Uterus (tissue), 3 donors: ENCODE measurements at regions not wholly inside any gene's neighbourhood (a gene's known extent, or its start where the extent isn't known, plus 50 kb on each side); places are given as distances from the start of the nearest gene placed in this dataset.

Experiments
- DNase-seq, 2 donors: peaks; one replicate each; pipeline ENCODE4 v3.0.0-alpha.2; 2019 to 2020
- H3K27ac ChIP-seq, 2 donors: fragments of 200-600 bp; sonication (generic); 1 replicate in 1 of 2; 2 replicates in 1 of 2; pipeline ENCODE4 v1.5.1; 2016 to 2018
- H3K27me3 ChIP-seq, 2 donors: fragments of 200-600 bp; sonication (generic); one replicate each; pipeline ENCODE4 v1.5.1; 2018 to 2019; ENCODE audit warnings: control low read depth in 1 of 2
- H3K36me3 ChIP-seq, 2 donors: fragments of 200-600 bp; sonication (generic); one replicate each; pipeline ENCODE4 v1.5.1; 2019; ENCODE audit warnings: control low read depth in 1 of 2
- H3K4me1 ChIP-seq, 2 donors: fragments of 200-600 bp; sonication (generic); one replicate each; pipeline ENCODE4 v1.5.1; 2018 to 2019; ENCODE audit warnings: control low read depth in 1 of 2
- H3K4me3 ChIP-seq, 2 donors: fragments of 200-600 bp; sonication (generic); 1 replicate in 1 of 2; 2 replicates in 1 of 2; pipeline ENCODE4 v1.5.1; 2018 to 2019; ENCODE audit warnings: mild to moderate bottlenecking in 1 of 2
- H3K9me3 ChIP-seq, 2 donors: fragments of 200-600 bp; sonication (generic); one replicate each; pipeline ENCODE4 v1.5.1; 2019; ENCODE audit warnings: control low read depth in 1 of 2
- CTCF ChIP-seq, 4 experiments: fragments of 200-600 bp in 2 of 4; fragments of 450-650 bp in 2 of 4; sonication (generic) in 2 of 4; IDR thresholded peaks; one replicate each; pipeline ENCODE4 v1.5.1; 2016 to 2019; ENCODE audit warnings: antibody characterized with exemption in 4 of 4, mild to moderate bottlenecking in 2 of 4, moderate library complexity in 1 of 4
- POLR2A ChIP-seq, 2 donors: fragments of 450-650 bp; IDR thresholded peaks; one replicate each; pipeline ENCODE4 v1.6.1; 2016; ENCODE audit warnings: antibody characterized with exemption in 2 of 2, mild to moderate bottlenecking in 1 of 2, moderate library complexity in 1 of 2
- intact Hi-C: fragments of 100-400 bp; cut with DNase I; formaldehyde crosslinking; loops from one replicate; pipeline ENCODE4 v1.15.1; 2023; ENCODE audit warnings: low total_unique reads
- donor health status: DM: yes; HTN: yes; CAD: no.

- TF ChIP-seq CTCF (IDR thresholded peaks at IDR 0.05) = no peak
- no peak overlapping the region for H3K27ac ChIP-seq
- DNase-seq = no peak
- H3K27me3 ChIP-seq = no peaks in the 10 kb centered on the region
- H3K4me3 ChIP-seq = no peak overlapping the region
- no peaks in the 10 kb centered on the region for H3K36me3 ChIP-seq
- intact Hi-C loops = no loop called here
- H3K9me3 ChIP-seq = no peaks in the 10 kb centered on the region
- no peaks in the 10 kb centered on the region for H3K4me1 ChIP-seq
These were observed 317.5 kb upstream of the TRIB2 start for GRCh38 chr2:12399240-12399639.

GRCh38 chr2:12400543-12400942 is 316.2 kb upstream of the TRIB2 start:
- Histone ChIP-seq H3K36me3 (no peaks in the 10 kb centered on the region), H3K9me3 (no peaks in the 10 kb centered on the region), H3K4me3 (no peak overlapping the region), H3K27me3 (no peaks in the 10 kb centered on the region), H3K4me1 (no peaks in the 10 kb centered on the region), H3K27ac (no peak overlapping the region)
- no peak for DNase-seq
- TF ChIP-seq POLR2A (IDR thresholded peaks at IDR 0.05) (no peak), CTCF (IDR thresholded peaks at IDR 0.05) (no peak)
- intact Hi-C loops = no loop called here

GRCh38 chr2:12402440-12403139 is 314.1 kb upstream of the TRIB2 start:
- Histone ChIP-seq H3K27ac (no peak overlapping the region), H3K4me3 (no peak overlapping the region), H3K4me1 (no peaks in the 10 kb centered on the region), H3K27me3 (no peaks in the 10 kb centered on the region), H3K9me3 (no peaks in the 10 kb centered on the region), H3K36me3 (no peaks in the 10 kb centered on the region)
- intact Hi-C loops = no loop called here
- TF ChIP-seq CTCF (IDR thresholded peaks at IDR 0.05) (no peak), POLR2A (IDR thresholded peaks at IDR 0.05) (no peak)
- no peak for DNase-seq

GRCh38 chr2:12404497-12404896 is 312.2 kb upstream of the TRIB2 start:
- DNase-seq = no peak
- Histone ChIP-seq H3K4me3 (no peak overlapping the region), H3K36me3 (no peaks in the 10 kb centered on the region), H3K9me3 (no peaks in the 10 kb centered on the region), H3K27ac (no peak overlapping the region), H3K4me1 (no peaks in the 10 kb centered on the region), H3K27me3 (no peaks in the 10 kb centered on the region)
- intact Hi-C loops = no loop called here
- TF ChIP-seq CTCF (IDR thresholded peaks at IDR 0.05) = no peak
- TF ChIP-seq POLR2A (IDR thresholded peaks at IDR 0.05) = no peak

- Histone ChIP-seq H3K4me3 (no peak overlapping the region), H3K9me3 (no peaks in the 10 kb centered on the region), H3K27me3 (no peaks in the 10 kb centered on the region), H3K4me1 (no peaks in the 10 kb centered on the region), H3K36me3 (no peaks in the 10 kb centered on the region), H3K27ac (no peak overlapping the region)
- no peak for DNase-seq
- no peak for TF ChIP-seq CTCF (IDR thresholded peaks at IDR 0.05)
- no peak for TF ChIP-seq POLR2A (IDR thresholded peaks at IDR 0.05)
- intact Hi-C loops = no loop called here
These were observed 309.6 kb upstream of the TRIB2 start for GRCh38 chr2:12407160-12407559.
